ENCODE measurements at regions not wholly inside any gene's neighbourhood (a gene's known extent, or its start where the extent isn't known, plus 50 kb on each side); places are given as distances from the start of the nearest gene placed in this dataset.
"Not testable (repeated sequence)": the region's sequence is repeated elsewhere in the genome, so short reads cannot be mapped to it uniquely, and the experiment has no call there.

DNA sequence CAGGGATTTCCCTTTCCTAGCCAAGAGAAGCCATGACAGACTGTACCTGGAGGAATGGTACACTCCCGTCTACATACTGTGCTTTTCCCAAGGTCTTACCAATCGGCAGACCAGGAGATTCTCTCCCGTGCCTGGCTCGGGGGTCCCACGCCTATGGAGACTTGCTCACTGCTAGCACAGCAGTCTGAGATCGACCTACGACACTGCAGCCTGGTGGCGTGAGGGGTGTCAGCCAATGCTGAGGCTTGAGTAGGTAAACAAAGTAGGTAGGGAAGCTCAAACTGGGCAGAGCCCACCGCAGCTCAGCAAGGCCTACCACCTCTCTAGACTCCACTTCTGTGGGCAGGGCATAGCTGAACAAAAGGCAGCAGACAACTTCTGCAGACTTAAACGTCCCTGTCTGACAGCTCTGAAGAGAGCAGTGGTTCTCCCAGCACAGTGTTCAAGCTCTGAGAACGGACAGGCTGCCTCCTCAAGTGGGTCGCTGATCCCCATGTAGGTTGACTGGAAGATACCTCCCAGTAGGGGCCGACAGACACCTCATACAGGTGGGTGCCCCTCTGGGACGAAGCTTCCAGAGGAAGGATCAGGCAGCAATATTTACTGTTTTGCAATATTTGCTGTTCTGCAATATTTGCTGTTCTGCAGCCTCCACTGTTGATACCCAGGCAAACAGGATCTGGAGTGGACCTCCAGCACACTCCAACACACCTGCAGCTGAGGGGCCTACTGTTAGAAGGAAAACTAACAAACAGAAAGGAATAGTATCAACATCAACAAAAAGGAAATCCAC lies 270.4 kb upstream of the TLE3 start:
- DNase-seq (ENCODE audit: low spot score) = not testable (repeated sequence)

DNA sequence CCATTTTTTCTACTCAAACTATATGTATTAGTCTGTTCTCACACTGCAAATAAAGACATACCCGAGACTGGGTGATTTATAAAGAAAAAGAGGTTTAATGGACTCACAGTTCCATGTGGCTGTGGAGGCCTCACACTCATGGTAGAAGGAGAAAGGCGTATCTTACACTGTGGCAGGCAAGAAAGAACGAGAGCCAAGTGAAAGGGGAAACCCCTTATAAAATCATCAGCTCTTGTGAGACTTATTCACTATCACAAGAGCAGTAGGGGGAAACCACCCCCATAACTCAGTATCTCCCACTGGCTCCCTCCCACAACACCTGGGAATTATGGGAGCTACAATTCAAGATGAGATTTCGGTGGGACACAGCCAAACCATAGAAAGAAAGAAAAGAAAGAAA lies 266.3 kb upstream of the TLE3 start:
- DNase-seq (ENCODE audit: low spot score) = not testable (repeated sequence)

DNA sequence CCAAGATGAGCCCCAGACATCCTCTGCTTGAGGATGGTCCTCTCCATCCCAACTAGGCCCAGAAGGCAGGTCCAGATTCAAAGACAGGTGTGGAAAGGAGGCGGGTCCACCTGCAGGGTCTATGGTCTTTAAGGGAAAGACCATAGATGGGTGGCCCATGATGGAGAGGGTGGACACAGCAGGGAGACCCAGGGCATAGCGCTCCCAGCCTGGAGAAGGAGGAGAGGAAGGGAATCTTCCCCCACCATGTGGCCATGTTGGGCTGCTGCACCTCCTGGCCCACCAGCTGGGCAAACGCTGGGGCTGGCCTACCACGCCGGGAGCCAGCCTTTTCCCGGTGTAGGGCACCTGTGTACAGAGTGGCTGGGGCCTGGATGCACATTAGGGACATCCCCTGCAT lies 265.2 kb upstream of the TLE3 start:
- DNase-seq (ENCODE audit: low spot score) = no peak

DNA sequence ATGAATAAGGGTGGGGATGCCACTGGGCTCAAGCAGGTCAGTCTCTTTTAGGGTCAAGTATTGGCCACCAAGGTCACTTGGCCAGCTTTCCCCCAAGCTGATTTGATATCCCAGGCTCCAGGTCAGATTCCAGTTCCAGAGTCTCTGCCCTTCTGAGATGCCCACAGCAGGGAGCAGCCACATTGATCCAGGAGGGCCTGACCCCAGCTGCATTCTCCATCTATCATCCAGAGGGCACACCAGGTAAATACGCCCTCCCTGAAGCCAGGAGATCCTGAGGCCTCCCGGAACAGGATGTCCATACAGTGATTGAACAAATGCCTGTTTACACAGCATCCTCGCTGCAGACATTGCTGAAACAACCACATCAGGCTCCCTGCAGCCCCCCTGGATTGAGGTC lies 264.6 kb upstream of the TLE3 start:
- no peak for DNase-seq (ENCODE audit: low spot score)

DNA sequence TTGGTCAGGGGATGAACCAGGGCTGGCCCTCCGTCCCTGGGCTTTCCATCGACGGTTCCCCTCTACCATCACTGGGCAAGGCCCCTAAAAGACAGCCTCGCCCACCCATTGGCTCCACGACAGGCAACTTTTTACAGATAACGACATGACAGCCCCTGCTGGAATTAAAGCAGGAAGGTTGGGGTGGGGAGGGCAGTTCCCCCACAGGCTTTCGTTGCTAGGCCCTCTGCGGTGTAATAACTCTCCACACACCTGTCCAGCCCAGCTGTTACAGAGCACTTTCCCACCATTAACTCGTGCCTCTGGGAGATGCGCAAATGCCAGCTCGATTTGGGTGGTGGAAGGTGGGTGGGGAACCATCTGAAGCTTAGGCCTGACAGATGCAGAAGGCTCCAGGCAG lies 264.2 kb upstream of the TLE3 start:
- DNase-seq (ENCODE audit: low spot score) = no peak

DNA sequence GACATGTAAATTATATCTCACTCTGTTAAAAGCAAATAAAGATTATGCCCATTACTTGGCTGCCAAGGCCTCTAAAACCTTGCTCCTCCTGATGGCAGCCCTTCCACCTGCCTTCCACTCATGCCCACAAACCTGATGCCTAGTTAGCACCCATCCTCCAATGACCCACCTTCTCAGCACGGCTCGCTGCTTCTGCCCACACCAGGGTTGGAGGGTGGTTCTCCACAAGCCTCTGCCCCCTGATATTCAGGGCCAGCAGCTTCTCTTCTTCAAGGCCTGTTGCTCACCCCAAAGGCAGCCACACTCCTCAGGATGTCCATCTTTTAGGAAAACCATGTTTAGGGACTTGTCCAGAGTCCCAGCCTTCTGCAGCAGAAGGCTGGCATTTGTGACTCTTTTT lies 263.4 kb upstream of the TLE3 start:
- no peak for DNase-seq (ENCODE audit: low spot score)

DNA sequence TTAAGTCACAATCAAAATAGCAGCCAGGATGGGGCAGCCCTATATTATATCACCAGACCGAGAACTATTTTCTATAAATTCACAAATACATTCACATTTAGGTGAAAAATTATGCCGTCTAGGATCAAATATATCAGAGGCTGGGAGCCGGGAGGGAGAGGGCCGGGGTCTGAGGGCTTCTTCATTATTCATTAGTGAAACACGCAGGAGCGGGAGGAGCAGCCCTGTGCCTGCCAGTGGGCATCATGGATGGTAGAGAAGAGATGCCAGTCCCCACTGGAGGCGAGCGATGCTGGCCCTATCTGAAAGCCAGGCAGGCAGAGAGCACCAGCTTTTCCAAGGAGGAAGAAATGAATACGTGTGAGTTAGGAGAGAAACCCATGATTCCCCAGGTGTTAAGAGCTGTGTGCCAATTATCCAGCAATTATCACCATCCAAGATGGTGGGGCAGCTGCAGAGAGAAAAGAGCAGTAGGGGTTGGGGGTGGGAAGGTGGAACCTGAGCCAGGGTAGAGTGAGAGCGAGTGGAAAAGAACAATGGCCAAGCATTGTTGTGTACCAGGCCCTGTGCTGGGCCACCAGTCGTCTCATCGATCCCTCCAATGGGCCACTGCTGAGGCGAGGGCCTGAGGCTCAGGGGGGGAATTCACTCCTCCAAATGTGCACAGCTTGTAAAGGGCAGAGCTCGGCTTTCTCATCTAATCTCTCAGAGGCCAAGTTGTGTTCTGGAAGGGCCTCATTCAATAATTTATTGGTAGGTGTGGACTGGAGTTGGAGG lies 261.3 kb upstream of the TLE3 start:
- no peak for DNase-seq (ENCODE audit: low spot score)

DNA sequence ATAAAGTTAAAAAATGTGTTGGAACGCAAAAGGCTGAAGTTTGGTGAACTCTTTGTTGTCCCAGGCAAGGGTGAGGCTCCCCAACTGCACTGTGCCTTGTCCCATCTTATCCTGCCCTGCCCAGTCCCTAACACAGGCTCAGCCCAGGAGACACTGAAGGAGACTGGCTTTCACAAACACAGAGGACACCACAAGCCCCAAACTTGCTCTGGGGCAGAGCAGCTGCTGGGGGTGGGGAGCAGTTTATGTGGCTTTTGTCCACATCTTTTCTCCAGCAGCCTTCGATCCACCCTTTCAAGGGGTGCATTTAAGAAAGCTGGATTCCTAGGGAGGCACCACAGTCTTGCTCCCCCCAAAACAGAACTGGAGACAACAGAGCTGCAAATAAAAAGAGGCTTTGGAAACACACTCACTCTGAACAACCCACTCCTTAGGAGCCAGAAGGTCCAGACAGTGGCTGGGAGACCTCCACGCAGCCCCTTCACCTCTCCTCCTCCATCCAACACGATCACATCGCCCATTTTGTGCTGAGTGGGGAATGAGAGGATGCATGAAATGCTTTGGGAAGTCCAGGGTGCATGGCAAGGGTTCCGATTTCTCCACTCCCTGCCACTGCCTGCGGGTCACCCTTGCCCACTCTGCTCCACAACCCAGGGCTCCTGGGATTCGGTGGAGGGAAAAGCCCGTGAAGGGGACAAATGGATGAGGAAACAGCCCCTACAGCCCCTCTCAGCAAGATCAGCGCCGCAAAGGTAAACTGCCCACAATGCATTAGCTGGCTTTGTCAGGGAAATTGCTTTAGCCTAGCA lies 260.5 kb upstream of the TLE3 start:
- no peak for DNase-seq (ENCODE audit: low spot score)

DNA sequence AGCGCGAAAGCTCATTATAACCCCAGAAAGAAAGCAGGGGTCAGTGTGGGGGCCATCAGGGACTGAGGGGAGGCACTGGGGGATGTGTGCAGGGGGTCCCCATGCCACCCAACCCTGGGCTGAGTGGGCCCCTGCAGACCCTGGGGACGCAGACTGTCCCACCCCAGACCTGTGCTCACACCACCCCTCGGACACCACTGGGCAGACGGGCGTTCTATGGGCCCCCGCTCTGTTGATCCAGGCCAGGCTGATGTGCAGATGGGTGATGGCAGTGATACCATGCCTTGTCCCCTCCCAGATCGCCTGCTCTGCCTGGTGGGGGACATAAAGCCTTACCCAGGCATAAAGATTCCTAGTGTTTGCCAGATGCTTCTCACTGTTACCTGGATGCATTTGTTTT lies 259.7 kb upstream of the TLE3 start:
- no peak for DNase-seq (ENCODE audit: low spot score)

DNA sequence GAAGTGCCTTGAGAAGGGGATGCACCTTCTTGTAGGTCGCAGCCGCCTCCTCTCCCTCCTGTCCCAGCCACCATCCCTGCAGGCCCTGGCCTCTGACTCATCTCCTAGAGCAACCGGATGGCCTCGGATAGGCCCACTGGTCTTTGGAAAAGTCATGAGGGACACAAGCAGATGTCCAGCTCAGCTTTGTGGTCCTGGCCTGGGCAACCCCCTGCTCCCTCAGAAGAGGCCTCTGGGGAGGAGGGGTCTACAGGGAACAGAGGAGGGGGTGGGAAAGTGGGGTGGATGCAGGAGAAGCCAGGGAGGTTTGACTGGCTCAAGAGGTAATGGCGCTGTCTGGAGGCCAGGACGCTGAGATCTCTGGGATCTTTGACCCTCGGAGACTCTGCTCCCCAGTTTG lies 259.2 kb upstream of the TLE3 start:
- no peak for DNase-seq (ENCODE audit: low spot score)

DNA sequence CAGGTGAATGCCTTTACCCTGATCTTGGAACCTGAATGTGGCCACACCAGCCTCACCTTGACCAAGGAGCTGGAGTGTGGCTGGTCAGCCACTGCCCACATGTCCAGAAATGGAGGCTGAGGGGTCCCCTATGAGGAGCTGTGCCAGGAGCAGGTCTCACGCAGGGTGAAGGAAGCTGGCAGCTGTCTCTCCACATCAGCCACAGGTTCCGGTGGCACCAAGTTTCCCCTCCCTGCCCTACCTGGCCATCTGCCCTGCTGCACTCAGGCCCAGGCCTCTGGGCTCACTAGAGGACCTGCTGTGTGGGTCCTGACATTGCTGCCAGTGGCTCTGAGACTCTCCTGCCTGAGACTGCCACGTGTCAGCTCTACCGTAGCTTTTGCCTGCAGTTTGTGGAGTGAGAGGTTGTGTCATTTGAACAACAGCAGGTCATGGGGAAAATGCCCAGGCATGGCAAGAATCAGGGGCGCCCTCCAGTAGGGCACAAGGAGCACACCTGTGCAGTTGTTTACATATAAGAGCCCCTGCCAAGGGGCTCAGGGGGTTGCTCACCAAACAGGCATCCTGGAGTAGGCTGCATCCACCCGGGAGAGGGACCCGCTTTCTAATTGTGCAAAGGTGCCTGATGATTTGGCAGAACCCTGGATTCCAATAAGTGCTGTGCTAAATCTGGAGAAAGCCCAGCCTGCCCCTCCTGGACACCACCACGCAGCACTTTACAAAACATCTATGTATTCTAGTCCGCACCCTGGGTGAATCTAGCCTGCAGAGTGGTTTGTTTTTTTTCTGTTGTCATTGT lies 258.5 kb upstream of the TLE3 start:
- DNase-seq (ENCODE audit: low spot score) = no peak

DNA sequence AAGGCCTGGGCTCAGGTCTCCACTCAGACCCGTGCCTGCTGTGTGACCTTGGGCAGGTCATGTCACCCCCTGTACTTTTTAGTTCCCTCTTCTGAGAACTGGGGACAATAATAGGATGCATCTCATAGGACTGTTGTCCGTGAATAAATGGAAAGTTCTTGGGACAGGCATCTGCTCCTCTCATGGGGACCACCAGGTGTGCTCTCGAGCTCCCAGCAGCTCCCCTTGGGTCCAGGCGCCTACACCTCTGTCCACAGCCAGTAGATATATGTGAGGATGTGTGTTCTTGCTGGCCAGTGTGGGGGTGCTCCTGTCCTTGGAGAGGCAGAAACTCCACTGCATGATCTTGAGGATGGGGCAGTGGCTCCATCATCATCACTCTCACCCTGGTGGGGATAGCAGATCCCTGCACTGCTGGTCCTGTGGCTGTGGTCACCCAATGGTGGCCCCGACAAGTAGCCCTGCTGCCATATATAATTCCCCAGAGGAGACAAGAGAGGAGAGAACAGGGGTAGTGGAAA lies 257.6 kb upstream of the TLE3 start:
- DNase-seq (ENCODE audit: low spot score) = no peak

DNA sequence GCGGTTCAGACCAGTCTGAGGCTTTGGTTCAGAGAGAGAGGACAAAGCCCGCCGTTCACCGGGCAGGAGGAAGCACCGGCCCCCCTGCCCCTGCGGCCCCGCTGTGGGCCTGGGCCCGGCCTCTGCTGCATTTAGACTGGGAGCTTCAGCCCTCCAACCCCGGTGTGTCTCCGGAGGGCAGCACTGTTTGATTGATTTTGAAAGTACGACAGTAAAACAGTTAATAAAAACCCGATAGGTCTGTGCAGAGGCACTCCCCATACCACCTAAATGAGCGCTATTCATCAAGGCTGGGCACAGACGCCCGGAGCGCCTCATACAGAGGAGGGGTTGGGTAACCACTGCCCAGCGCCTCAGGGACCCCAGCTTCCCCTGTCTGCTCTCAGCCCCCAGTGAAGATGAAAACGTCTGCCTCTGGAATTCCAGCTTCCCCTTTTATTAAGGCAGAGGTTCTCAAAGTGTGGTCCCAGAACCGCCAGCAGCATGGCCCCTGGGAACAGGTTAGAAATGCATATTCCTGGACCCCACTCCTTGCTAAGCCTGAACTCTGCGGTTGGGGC lies 256.7 kb upstream of the TLE3 start:
- no peak for DNase-seq (ENCODE audit: low spot score)

DNA sequence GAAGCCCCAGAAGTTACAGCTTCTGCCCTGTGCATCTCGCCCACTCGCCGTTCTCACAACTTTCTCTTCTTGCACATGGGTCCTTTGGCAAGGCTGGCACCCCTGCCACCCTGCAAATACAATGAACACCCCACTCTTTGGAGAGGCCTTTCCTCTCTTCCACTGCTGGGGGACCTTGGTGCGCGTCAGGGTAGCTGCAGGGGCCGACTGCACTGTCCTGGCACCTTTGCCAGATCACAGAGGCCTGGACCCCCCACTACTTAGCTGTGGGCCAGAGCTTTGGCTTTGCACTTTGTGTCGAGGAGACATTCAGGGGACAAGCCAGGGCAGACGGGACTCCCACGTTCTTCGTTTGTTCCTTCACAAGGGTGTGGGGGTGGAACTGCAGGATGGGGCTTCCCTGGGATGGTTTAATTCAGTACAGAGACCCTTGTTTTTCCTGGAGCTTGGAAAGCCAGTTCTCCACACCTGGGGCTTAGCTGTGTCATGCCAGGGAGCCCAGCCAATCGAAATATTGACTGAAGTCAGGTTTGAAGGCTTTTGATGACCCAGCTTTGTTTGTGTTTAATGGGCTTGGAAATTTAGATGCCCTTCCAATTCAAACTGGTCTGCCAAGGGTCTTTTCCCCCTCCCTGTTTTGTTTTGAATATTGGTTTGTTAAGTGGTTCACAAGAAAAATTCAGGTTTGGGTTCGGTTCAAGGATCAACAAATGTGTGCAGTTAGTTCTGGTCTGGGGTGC lies 256.1 kb upstream of the TLE3 start:
- no peak for DNase-seq (ENCODE audit: low spot score)

DNA sequence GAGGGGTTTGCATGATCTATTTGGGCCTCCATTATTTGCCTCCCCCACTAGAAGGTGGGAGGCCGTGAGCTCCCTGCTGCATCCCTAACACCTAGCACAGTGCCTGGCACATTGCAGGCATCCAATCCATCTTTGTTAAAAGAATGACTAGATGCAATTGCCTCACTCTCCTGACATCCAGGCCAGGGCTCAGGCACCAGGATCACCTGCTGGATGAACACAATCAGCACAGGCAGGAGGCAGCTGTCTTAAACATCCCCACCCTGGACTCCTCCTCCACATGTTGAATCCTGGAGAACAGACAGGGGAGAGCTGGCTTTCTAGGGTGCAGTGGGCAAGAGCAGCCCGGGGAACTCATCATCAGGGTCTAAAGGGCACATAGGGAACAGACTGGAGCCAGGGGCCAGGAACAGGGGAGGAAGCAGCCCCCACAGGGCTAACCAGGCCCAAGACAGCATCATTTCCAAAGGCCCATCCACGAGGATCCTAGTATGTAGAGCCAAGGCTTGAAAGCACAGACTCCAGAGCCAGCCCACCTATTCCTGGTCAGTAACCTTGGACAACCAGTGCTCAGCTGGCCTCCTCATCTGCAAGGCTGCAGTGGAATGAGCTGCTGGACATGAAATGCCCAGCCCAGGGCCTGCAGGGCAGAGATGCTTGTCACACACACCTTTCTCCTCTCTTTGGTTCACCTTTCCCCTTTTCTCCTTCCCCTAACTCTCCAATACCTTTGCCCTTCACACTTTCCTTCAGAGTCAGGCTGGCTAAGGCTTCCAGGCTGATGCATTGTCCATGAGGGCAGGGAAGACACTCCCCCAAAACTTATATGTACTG lies 254.4 kb upstream of the TLE3 start:
- DNase-seq (ENCODE audit: low spot score) = no peak

DNA sequence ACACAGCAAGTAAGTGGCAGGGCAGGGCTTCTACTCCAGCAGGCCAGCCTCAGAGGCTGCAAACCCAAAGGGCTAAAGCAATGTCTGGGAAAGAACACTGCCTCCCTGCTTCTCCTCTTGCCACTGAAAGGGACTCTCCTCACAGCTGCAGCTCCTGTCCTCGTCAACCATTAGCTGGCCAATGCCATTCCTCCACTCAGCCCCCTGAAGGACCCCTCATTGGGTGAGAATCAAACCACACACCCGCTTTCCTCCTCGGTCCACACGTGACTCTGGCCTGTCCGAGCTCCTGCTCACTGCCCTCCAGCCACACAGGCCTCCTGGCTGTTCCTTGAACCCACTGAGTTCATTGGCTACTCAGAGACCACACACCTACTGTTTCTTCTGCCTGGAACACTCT lies 253.7 kb upstream of the TLE3 start:
- no peak for DNase-seq (ENCODE audit: low spot score)

DNA sequence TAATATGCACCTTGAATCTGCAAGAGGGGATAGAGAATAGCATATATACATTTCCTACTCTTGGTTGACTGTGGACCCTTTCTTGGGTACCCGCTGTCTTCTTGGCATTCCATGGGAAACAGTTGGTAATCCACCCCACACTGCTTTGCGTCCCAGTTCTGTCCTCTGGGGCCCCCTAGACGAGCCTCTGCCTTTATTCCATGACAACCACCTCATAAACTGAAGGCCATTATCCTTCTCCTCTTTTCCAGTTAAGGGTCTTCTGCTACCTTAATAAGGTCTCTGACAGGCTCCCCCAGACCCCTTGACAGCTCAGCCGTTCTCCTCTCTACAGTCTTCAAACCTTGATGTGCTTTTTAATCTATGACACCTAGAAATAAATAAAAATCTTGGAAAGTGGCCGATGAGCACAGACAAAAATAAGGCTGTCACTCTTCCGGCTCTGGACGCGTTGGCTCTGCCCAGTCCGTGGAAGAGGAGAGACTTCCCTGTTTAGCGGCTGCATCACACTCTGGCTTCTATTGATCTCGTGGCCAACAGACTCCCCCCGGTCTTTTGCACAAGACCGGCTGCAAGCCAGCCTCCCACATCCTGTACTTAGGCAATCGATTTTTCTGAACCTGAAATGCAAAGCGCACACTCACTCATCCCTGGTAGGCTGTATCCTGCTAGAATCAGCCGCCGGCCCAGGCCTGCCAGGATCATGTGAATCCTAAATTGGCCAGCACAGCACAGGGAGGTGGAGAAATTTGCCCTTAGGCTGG lies 251.0 kb upstream of the TLE3 start:
- no peak for DNase-seq (ENCODE audit: low spot score)

DNA sequence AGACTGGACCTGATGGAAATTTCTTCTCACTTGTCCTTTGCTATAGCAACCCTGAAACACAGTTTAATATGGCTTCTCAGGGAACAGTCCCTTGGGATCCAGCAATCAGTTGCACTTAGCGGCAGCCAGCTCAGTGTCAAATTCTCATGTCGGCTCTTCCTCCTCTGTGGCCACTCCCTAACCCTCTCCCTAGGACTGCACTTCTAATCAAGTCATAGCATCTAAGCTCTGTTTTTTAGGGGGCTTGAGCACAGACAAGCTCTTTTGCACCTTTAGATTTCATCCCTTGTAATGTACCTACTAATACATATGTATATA lies 250.5 kb upstream of the TLE3 start:
- DNase-seq (ENCODE audit: low spot score) = no peak
